MCF 10A (cell line): ENCODE measurements at regions not wholly inside any gene's neighbourhood (a gene's known extent, or its start where the extent isn't known, plus 50 kb on each side); places are given as distances from the start of the nearest gene placed in this dataset.

Source experiments
- BruUV-seq: library from RNA; stranded (reverse); fragments of 400-500 nt; replicated peaks from 2 replicates; lab custom pipeline; 2021; lab: Mats Ljungman, UMichigan
- CTCF ChIA-PET: fragments of 300-600 bp; sonication (Branson Sonifier 250); formaldehyde crosslinking; extraction: SDS; loops from one replicate; lab custom pipeline; 2021; ENCODE audit warnings: antibody characterized with exemption, inconsistent platforms; lab: Yijun Ruan, JAX
- POLR2A ChIA-PET: fragments of 300-600, 350-650 bp; sonication (Branson Sonifier 250); formaldehyde crosslinking; extraction: SDS; loops from one replicate; lab custom pipeline; 2020; ENCODE audit warnings: antibody characterized with exemption, inconsistent platforms; lab: Yijun Ruan, JAX
- DNase-seq: peaks from one replicate; pipeline ENCODE4 v3.0.0-alpha.2; 2018; ENCODE audit not compliant: unreplicated experiment
- H3K27ac Mint-ChIP-seq: one replicate; pipeline ENCODE4 v1.8.0; 2022; ENCODE audit warnings: mild to moderate bottlenecking, low read depth, mixed read lengths; ENCODE audit not compliant: unreplicated experiment
- H3K27me3 Mint-ChIP-seq: one replicate; pipeline ENCODE4 v1.8.0; 2022; ENCODE audit warnings: mixed read lengths; ENCODE audit not compliant: insufficient read depth, unreplicated experiment
- H3K36me3 Mint-ChIP-seq: one replicate; pipeline ENCODE4 v1.8.0; 2022; ENCODE audit warnings: mild to moderate bottlenecking, moderate library complexity, mixed read lengths; ENCODE audit not compliant: insufficient read depth, unreplicated experiment
- H3K4me1 Mint-ChIP-seq: one replicate; pipeline ENCODE4 v1.8.0; 2022; ENCODE audit warnings: mixed read lengths; ENCODE audit not compliant: insufficient read depth, unreplicated experiment
- H3K4me3 Mint-ChIP-seq: one replicate; pipeline ENCODE4 v1.8.0; 2022; ENCODE audit warnings: mild to moderate bottlenecking, moderate library complexity, mixed read lengths; ENCODE audit not compliant: unreplicated experiment
- H3K9me3 Mint-ChIP-seq: one replicate; pipeline ENCODE4 v1.8.0; 2022; ENCODE audit warnings: mixed read lengths; ENCODE audit not compliant: unreplicated experiment
- intact Hi-C: fragments of 100-400 bp; cut with micrococcal nuclease; formaldehyde crosslinking; loops from 2 replicates; pipeline ENCODE4 v1.14.1; 2022
- TF ChIP-seq, protein P1 (sequence below): fragments of 200-600 bp; IDR thresholded peaks from one replicate; pipeline ENCODE4 v1.8.0; 2022; ENCODE audit warnings: antibody characterized with exemption, mild to moderate bottlenecking; ENCODE audit not compliant: unreplicated experiment

DNA sequence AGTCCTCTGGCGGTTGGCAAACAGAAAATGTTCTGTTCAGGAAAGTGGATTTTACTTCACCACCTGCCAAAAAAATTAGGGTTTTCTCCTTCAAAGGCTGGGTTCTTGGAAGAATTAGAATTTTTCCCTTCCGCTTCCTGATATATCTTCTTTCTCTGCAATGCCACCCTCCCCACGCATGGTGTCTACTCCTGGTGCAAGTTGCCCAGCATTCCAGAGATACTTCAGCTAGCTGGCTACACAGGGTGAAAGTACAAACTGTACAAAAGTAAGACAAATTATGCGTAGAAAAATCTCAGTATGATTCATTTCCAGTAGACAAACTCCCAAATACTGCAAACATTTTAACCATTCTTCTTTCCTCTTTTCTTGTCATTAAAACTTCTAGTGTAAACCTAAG, 430.1 kb upstream of the ESRRG start:
- DNase-seq = no peak
- intact Hi-C loops = no loop called here
- CTCF ChIA-PET = interaction anchor here (0.5 kb wide), 1 partner anchor 22 kb away, joined by 4 read pairs; no protein-coding TSS in a partner anchor
- Mint-ChIP-seq H3K4me3 (no peak overlapping the region), H3K4me1 (peaks cover 8% of the 10 kb centered on the region), H3K27me3 (peaks cover 9% of the 10 kb centered on the region), H3K36me3 (no peaks in the 10 kb centered on the region), H3K27ac (no peak overlapping the region), H3K9me3 (peaks cover 8% of the 10 kb centered on the region)
- no TSS peak for BruUV-seq
- POLR2A ChIA-PET = no interaction called here
- TF ChIP-seq, protein P1, sequence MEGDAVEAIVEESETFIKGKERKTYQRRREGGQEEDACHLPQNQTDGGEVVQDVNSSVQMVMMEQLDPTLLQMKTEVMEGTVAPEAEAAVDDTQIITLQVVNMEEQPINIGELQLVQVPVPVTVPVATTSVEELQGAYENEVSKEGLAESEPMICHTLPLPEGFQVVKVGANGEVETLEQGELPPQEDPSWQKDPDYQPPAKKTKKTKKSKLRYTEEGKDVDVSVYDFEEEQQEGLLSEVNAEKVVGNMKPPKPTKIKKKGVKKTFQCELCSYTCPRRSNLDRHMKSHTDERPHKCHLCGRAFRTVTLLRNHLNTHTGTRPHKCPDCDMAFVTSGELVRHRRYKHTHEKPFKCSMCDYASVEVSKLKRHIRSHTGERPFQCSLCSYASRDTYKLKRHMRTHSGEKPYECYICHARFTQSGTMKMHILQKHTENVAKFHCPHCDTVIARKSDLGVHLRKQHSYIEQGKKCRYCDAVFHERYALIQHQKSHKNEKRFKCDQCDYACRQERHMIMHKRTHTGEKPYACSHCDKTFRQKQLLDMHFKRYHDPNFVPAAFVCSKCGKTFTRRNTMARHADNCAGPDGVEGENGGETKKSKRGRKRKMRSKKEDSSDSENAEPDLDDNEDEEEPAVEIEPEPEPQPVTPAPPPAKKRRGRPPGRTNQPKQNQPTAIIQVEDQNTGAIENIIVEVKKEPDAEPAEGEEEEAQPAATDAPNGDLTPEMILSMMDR = no peak

- H3K4me1 Mint-ChIP-seq = peaks cover 8% of the 10 kb centered on the region
- BruUV-seq = no TSS peak
- H3K9me3 Mint-ChIP-seq = peaks cover 8% of the 10 kb centered on the region
- TF ChIP-seq, protein P1 = no peak
- DNase-seq = no peak
- H3K27ac Mint-ChIP-seq = no peak overlapping the region
- intact Hi-C loops = no loop called here
- no peaks in the 10 kb centered on the region for H3K27me3 Mint-ChIP-seq
- H3K4me3 Mint-ChIP-seq = no peak overlapping the region
- no peaks in the 10 kb centered on the region for H3K36me3 Mint-ChIP-seq
- ChIA-PET POLR2A (no interaction called here), CTCF (interaction anchor here (0.6 kb wide), 1 partner anchor 327 kb away, joined by 4 read pairs; no protein-coding TSS in a partner anchor)
These were observed 427.1 kb upstream of the ESRRG start for GRCh38 chr1:217150366-217150765.

GRCh38 chr1:217149791-217150190, 426.6 kb upstream of the ESRRG start:
- Mint-ChIP-seq H3K4me1 (peaks cover 8% of the 10 kb centered on the region), H3K27me3 (no peaks in the 10 kb centered on the region), H3K27ac (no peak overlapping the region), H3K36me3 (no peaks in the 10 kb centered on the region), H3K4me3 (no peak overlapping the region), H3K9me3 (peaks cover 8% of the 10 kb centered on the region)
- ChIA-PET POLR2A (no interaction called here), CTCF (no interaction called here)
- DNase-seq = no peak
- BruUV-seq = no TSS peak
- TF ChIP-seq, protein P1 = no peak
- intact Hi-C loops = no loop called here

DNA sequence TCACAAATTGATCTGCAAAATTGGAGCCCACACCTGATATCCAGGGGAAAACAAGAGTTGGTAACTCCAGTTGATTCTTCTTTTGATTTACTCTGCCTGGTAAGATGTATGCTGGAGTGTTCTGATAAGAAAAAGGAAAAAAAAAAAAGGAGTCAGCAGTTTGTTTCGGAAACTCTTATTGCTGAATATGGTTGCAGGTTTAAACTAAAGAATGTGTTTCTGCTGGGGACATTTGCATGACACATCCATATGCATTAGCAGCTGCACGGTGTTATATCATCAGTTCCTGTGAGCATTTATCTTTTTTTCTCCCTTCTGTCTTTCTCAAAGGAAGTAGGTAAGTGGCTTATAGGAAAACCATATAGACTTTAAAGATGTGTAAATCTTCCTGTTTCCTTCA, 418.5 kb upstream of the ESRRG start:
- intact Hi-C loops = loop anchor here (5.0 kb wide), 1 partner anchor 46 kb away; no protein-coding TSS in a partner anchor
- Mint-ChIP-seq H3K27me3 (no peaks in the 10 kb centered on the region), H3K4me3 (no peak overlapping the region)

More for the DNA sequence above, 418.5 kb upstream of the ESRRG start:
- Mint-ChIP-seq H3K4me1 (no peaks in the 10 kb centered on the region), H3K9me3 (peaks cover 10% of the 10 kb centered on the region), H3K27ac (no peak overlapping the region), H3K36me3 (no peaks in the 10 kb centered on the region)
- DNase-seq = no peak
- CTCF ChIA-PET = interaction anchor here (0.6 to 0.9 kb wide), 2 partner anchors 31 to 302 kb away, joined by 3 read pairs; no protein-coding TSS in a partner anchor
- POLR2A ChIA-PET = no interaction called here
- TF ChIP-seq, protein P1 = no peak
- no TSS peak for BruUV-seq
